ENCODE measurements at regions not wholly inside any gene's neighbourhood (a gene's known extent, or its start where the extent isn't known, plus 50 kb on each side); places are given as distances from the start of the nearest gene placed in this dataset.

- Histone ChIP-seq H3K4me3 (no peak overlapping the region), H3K27ac (no peak overlapping the region), H3K9me3 (no peaks in the 10 kb centered on the region), H3K27me3 (no peaks in the 10 kb centered on the region), H3K4me1 (no peaks in the 10 kb centered on the region), H3K36me3 (no peaks in the 10 kb centered on the region)
- no peak for DNase-seq
- ATAC-seq: no peak
- TF ChIP-seq CTCF (IDR thresholded peaks at IDR 0.05 in 4 of 5, conservative IDR thresholded peaks at IDR 0.05 in 1 of 5): no peak
- TF ChIP-seq POLR2A (IDR thresholded peaks at IDR 0.05): no peak
- intact Hi-C loops (cut with DNase I; ENCODE audit: low total_unique reads): no loop called here
- in situ Hi-C loops (cut with MboI; ENCODE audit: low sequenced_read_pairs in 4 of 4): no loop called here
Measured at GRCh38 chr2:75920859-75921551, 210.3 kb upstream of the GCFC2 start.

DNA sequence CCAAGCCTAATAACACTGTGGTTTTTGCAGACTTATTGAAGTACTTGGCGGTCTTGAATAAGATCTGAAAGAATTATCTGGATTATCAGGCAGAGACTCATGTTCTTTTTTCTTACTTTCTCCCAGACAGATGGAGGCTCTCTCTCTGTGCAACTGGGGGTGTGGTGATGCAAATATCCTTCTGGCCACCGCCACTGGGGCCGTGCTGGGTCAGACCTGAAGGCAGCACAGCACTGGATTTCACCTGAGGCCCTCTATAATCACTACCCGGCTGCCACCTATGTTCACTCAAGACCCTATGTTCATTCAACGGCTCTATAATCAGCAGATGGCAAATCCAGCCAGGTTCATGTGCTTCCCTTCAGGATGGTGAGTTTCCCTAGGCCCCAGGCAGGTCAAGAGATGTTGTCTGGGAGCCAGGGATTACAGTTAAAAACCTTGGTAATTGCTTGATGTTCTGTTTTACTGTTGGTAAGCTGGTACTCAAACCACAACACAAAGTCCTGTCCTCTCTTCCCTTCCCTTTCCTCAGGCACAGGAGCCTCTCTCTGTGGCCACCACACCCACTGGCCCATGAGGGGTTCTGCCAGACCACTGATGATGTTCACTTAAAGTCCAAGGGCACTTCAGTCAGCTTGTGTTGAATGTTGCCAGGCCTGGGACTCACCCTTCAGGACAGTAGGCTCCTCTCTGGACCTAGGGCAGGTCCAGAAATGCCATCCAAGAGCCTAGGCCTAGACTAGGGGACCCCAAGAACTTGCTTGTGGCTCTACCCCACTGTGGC lies 205.3 kb upstream of the GCFC2 start:
- Histone ChIP-seq H3K27me3 (no peaks in the 10 kb centered on the region), H3K36me3 (no peaks in the 10 kb centered on the region), H3K4me3 (no peak overlapping the region), H3K9me3 (no peaks in the 10 kb centered on the region), H3K27ac (no peak overlapping the region), H3K4me1 (no peaks in the 10 kb centered on the region)
- intact Hi-C loops (cut with DNase I; ENCODE audit: low total_unique reads): no loop called here
- DNase-seq: no peak
- ATAC-seq: no peak
- in situ Hi-C loops (cut with MboI; ENCODE audit: low sequenced_read_pairs in 4 of 4): no loop called here
- TF ChIP-seq CTCF (IDR thresholded peaks at IDR 0.05 in 4 of 5, conservative IDR thresholded peaks at IDR 0.05 in 1 of 5) (no peak), POLR2A (IDR thresholded peaks at IDR 0.05) (no peak)

DNA sequence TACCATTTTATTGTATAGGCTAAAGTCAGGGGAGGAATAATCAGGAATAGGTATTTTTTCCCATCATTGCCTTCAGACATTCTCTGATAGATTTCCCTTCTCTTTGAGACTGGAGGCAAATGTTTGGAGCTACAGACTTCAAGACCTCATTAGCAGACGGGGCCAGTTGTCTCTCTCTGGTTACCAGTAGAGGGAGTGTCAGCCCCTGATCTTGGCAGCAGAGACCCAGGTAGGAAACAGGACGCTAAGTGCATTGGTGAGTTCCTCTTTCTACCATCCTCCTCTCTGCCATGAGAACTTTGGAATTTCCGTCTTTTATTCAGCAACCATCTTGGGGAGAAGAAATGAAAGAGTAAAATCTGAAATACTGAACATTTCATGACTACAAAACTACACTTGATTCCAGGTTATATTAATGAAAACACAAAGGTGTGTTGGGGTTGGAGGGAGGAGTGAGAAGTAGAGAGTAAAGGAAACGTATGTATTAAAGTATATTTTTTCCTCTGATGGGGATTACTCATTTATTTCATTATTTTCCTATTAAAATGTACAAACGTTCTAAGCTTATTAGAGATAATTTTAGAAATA lies 186.2 kb upstream of the GCFC2 start:
- Histone ChIP-seq H3K36me3 (no peaks in the 10 kb centered on the region), H3K9me3 (no peaks in the 10 kb centered on the region), H3K27me3 (no peaks in the 10 kb centered on the region), H3K27ac (no peak overlapping the region), H3K4me3 (no peak overlapping the region), H3K4me1 (no peaks in the 10 kb centered on the region)
- TF ChIP-seq CTCF (IDR thresholded peaks at IDR 0.05 in 4 of 5, conservative IDR thresholded peaks at IDR 0.05 in 1 of 5) (no peak), POLR2A (IDR thresholded peaks at IDR 0.05) (no peak)
- intact Hi-C loops (cut with DNase I; ENCODE audit: low total_unique reads): no loop called here
- DNase-seq (no peak), ATAC-seq (no peak)
- in situ Hi-C loops (cut with MboI; ENCODE audit: low sequenced_read_pairs in 4 of 4): no loop called here

- Histone ChIP-seq H3K4me1 (no peaks in the 10 kb centered on the region), H3K36me3 (no peaks in the 10 kb centered on the region), H3K27me3 (no peaks in the 10 kb centered on the region), H3K9me3 (no peaks in the 10 kb centered on the region), H3K4me3 (no peak overlapping the region), H3K27ac (no peak overlapping the region)
- intact Hi-C loops (cut with DNase I; ENCODE audit: low total_unique reads): no loop called here
- no peak for TF ChIP-seq POLR2A (IDR thresholded peaks at IDR 0.05)
- no peak for TF ChIP-seq CTCF (IDR thresholded peaks at IDR 0.05 in 4 of 5, conservative IDR thresholded peaks at IDR 0.05 in 1 of 5)
- ATAC-seq: no peak
- in situ Hi-C loops (cut with MboI; ENCODE audit: low sequenced_read_pairs in 4 of 4): no loop called here
- DNase-seq: no peak
Measured at GRCh38 chr2:75894170-75894569, 183.5 kb upstream of the GCFC2 start.
